ENCODE measurements at regions not wholly inside any gene's neighbourhood (a gene's known extent, or its start where the extent isn't known, plus 50 kb on each side); places are given as distances from the start of the nearest gene placed in this dataset.

DNA sequence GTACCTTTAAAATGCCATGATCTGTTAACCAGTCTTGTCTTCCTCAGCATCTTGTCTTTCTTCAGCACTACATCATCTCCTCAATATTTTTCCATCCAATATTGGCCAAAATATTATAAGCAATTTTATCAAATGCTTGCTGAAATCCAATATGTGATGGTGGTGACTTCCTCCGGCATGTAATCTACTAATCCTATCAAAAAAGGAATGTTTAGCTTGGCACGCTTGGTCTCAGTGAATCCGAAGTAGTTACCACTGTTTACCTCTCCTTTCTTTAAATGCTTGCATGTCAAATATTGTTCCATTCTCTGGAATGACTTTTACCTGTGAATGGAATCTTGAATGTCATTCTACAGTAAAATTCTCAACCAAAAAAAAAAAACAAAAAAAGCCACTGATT, 72.3 kb upstream of the EEA1 start:
- H3K27me3 Mint-ChIP-seq (ENCODE audit: low read depth, unreplicated experiment): no peaks in the 10 kb centered on the region
- no peaks in the 10 kb centered on the region for H3K9me3 ChIP-seq (ENCODE audit: insufficient read depth, low read depth, low read length)
- H2AFZ ChIP-seq (ENCODE audit: low read depth, low read length): no peak overlapping the region
- no peaks in the 10 kb centered on the region for H3K27me3 ChIP-seq (ENCODE audit: insufficient read depth, low read length)
- no peaks in the 10 kb centered on the region for H4K20me1 ChIP-seq (ENCODE audit: insufficient read depth, low read length)
- no peak overlapping the region for H3K9ac ChIP-seq (ENCODE audit: low read length)
- H3K36me3 Mint-ChIP-seq (ENCODE audit: low read depth, unreplicated experiment): no peaks in the 10 kb centered on the region
- H3K79me2 ChIP-seq (ENCODE audit: insufficient read depth, low read length): no peaks in the 10 kb centered on the region
- no peak overlapping the region for H3K27ac Mint-ChIP-seq (ENCODE audit: unreplicated experiment)
- H3K4me1 ChIP-seq (ENCODE audit: insufficient read depth, low read length): peaks cover 5% of the 10 kb centered on the region
- TF ChIP-seq CTCF (IDR thresholded peaks at IDR 0.05; ENCODE audit: insufficient read depth, low read depth, low read length): no peak
- TF ChIP-seq EZH2 (IDR thresholded peaks at IDR 0.05; ENCODE audit: insufficient read depth, low read length): no peak
- FAIRE-seq (no peak), DNase-seq (ENCODE audit: low read depth) (no peak)
- no peaks in the 10 kb centered on the region for H3K36me3 ChIP-seq (ENCODE audit: insufficient read depth, low read length)
- peaks cover 3% of the 10 kb centered on the region for H3K4me1 Mint-ChIP-seq (ENCODE audit: low read depth, unreplicated experiment)
- H3K9me3 Mint-ChIP-seq (ENCODE audit: unreplicated experiment): no peaks in the 10 kb centered on the region
- no peak overlapping the region for H3K4me2 ChIP-seq (ENCODE audit: low read length)
- no peak overlapping the region for H3K4me3 ChIP-seq (ENCODE audit: insufficient read depth, low read depth, low read length)
- H3K4me3 Mint-ChIP-seq (ENCODE audit: unreplicated experiment): no peak overlapping the region
- no peak overlapping the region for H3K27ac ChIP-seq (ENCODE audit: low read depth, low read length)

DNA sequence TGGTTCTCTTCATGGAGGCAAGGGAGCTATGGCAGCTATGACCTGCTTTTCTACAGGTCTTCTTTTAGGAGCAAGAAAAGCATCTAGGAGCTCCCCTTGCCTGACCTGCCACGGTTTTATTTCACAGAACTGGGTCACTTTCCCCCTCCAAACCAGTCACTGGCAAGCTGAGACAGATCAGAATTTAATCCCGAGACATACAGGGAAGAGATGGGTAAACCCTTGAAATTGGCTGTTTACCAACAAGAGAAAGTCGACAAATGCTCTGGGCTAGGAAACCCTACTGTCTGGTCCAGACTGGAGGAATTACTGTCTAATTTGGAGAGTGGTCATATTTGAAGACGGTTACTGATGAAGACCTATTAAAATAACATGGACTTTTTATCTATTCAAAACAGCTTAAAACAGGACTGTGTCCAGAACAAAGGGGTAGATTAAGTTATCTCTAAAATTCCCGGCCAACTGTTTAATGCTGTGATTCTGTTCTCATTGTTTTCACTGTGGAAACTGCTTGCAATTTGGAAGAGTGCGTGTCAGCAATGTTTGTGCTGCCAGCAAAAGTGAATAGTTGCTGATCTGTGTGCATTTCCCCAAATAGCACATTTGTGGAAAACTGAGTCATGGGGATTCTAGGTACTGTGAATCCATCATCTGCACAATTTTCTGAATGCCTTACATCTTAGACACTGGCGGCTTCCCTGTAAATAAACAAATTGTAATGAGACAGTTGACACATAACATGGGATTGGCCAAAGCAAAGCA, 73.4 kb upstream of the EEA1 start:
- Histone ChIP-seq H3K36me3 (ENCODE audit: insufficient read depth, low read length) (no peaks in the 10 kb centered on the region), H3K79me2 (ENCODE audit: insufficient read depth, low read length) (no peaks in the 10 kb centered on the region), H2AFZ (ENCODE audit: low read depth, low read length) (peak overlapping the region; percentile 3), H3K9ac (ENCODE audit: low read length) (peak overlapping the region; percentile 71), H3K4me3 (ENCODE audit: insufficient read depth, low read depth, low read length) (no peak overlapping the region), H3K4me1 (ENCODE audit: insufficient read depth, low read length) (peaks cover 5% of the 10 kb centered on the region), H4K20me1 (ENCODE audit: insufficient read depth, low read length) (no peaks in the 10 kb centered on the region), H3K27ac (ENCODE audit: low read depth, low read length) (peak overlapping the region; percentile 85), H3K4me2 (ENCODE audit: low read length) (peak overlapping the region; percentile 60), H3K9me3 (ENCODE audit: insufficient read depth, low read depth, low read length) (no peaks in the 10 kb centered on the region), H3K27me3 (ENCODE audit: insufficient read depth, low read length) (no peaks in the 10 kb centered on the region)
- no peaks in the 10 kb centered on the region for H3K27me3 Mint-ChIP-seq (ENCODE audit: low read depth, unreplicated experiment)
- TF ChIP-seq CTCF (IDR thresholded peaks at IDR 0.05; ENCODE audit: insufficient read depth, low read depth, low read length) (no peak), EZH2 (IDR thresholded peaks at IDR 0.05; ENCODE audit: insufficient read depth, low read length) (no peak)
- H3K27ac Mint-ChIP-seq (ENCODE audit: unreplicated experiment): no peak overlapping the region
- FAIRE-seq (peak; percentile 20), DNase-seq (ENCODE audit: low read depth) (peak; percentile 98)
- H3K9me3 Mint-ChIP-seq (ENCODE audit: unreplicated experiment): no peaks in the 10 kb centered on the region
- no peaks in the 10 kb centered on the region for H3K36me3 Mint-ChIP-seq (ENCODE audit: low read depth, unreplicated experiment)
- H3K4me3 Mint-ChIP-seq (ENCODE audit: unreplicated experiment): no peak overlapping the region
- H3K4me1 Mint-ChIP-seq (ENCODE audit: low read depth, unreplicated experiment): peaks cover 3% of the 10 kb centered on the region

- no peaks in the 10 kb centered on the region for H3K9me3 ChIP-seq (ENCODE audit: insufficient read depth, low read depth, low read length)
- no peak overlapping the region for H3K4me2 ChIP-seq (ENCODE audit: low read length)
- H3K27me3 ChIP-seq (ENCODE audit: insufficient read depth, low read length): no peaks in the 10 kb centered on the region
- Mint-ChIP-seq H3K27ac (ENCODE audit: unreplicated experiment) (no peak overlapping the region), H3K27me3 (ENCODE audit: low read depth, unreplicated experiment) (no peaks in the 10 kb centered on the region), H3K36me3 (ENCODE audit: low read depth, unreplicated experiment) (no peaks in the 10 kb centered on the region), H3K9me3 (ENCODE audit: unreplicated experiment) (no peaks in the 10 kb centered on the region), H3K4me3 (ENCODE audit: unreplicated experiment) (no peak overlapping the region), H3K4me1 (ENCODE audit: low read depth, unreplicated experiment) (peaks cover 3% of the 10 kb centered on the region)
- no peak overlapping the region for H3K9ac ChIP-seq (ENCODE audit: low read length)
- no peak overlapping the region for H3K27ac ChIP-seq (ENCODE audit: low read depth, low read length)
- DNase-seq (ENCODE audit: low read depth) (no peak), FAIRE-seq (no peak)
- H4K20me1 ChIP-seq (ENCODE audit: insufficient read depth, low read length): no peaks in the 10 kb centered on the region
- H3K36me3 ChIP-seq (ENCODE audit: insufficient read depth, low read length): no peaks in the 10 kb centered on the region
- TF ChIP-seq EZH2 (IDR thresholded peaks at IDR 0.05; ENCODE audit: insufficient read depth, low read length) (no peak), CTCF (IDR thresholded peaks at IDR 0.05; ENCODE audit: insufficient read depth, low read depth, low read length) (no peak)
- H2AFZ ChIP-seq (ENCODE audit: low read depth, low read length): no peak overlapping the region
- H3K79me2 ChIP-seq (ENCODE audit: insufficient read depth, low read length): no peaks in the 10 kb centered on the region
- peaks cover 5% of the 10 kb centered on the region for H3K4me1 ChIP-seq (ENCODE audit: insufficient read depth, low read length)
- no peak overlapping the region for H3K4me3 ChIP-seq (ENCODE audit: insufficient read depth, low read depth, low read length)
Measured at GRCh38 chr12:93003531-93004239, 74.6 kb upstream of the EEA1 start.

All from astrocyte (in vitro differentiated cells and primary cell).